Stimulated activated naive CD8-positive, alpha-beta T cell treated with anti-CD3 and anti-CD28 coated beads, Interleukin-15, Interleukin-2, amounts not matched to agents 100 U/mL and 50 U/mL, for 24 hours (primary cell): ENCODE measurements at regions not wholly inside any gene's neighbourhood (a gene's known extent, or its start where the extent isn't known, plus 50 kb on each side); places are given as distances from the start of the nearest gene placed in this dataset.
A peak's percentile ranks its signal among the peaks of the same experiment; 100 is the strongest.
"Not testable (repeated sequence)": the region's sequence is repeated elsewhere in the genome, so short reads cannot be mapped to it uniquely, and the experiment has no call there.

ENCODE experiments used
- ATAC-seq: fragments of 150-1000 bp; cut with Tn5 transposase; one replicate; pipeline ENCODE4 v1.10.0; 2021
- DNase-seq: peaks from one replicate; pipeline ENCODE4 v3.0.0; 2021

DNA sequence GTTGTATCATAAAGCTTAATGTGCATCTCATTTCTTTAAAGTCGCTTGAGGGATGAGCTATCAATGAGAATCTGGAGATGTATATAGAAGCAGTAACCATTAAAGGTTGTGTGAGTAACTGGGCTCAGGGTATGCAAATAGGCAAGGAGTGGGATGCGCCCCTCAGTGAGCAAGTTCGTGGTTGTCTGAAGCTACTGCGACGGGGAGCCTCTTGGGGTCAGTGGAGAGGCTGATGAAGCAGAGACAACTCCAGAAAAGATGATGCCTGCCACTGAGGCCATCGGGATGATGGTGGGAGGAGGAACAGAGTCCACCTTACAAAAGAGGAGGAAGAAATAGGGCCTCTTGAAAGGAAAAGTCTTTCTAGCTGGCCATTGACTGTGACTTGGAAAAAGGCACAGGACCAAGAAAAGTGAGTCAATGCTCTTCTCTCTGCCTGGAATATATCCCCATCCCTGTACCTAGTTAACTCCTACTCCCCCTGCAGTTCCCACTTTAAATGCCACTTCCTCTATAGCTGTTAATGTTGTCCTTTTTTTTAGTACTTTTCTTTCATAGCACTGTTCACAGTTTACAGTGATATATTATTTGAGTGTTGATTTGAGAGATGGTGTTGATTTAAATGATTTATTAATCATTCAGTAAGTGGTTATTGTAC is 51.4 kb upstream of the LSM6 start:
- ATAC-seq (peak; percentile 95), DNase-seq (peak; percentile 31)

GRCh38 chr4:146123231-146123630 is 52.3 kb upstream of the LSM6 start:
- no peak for DNase-seq
- no peak for ATAC-seq

DNA sequence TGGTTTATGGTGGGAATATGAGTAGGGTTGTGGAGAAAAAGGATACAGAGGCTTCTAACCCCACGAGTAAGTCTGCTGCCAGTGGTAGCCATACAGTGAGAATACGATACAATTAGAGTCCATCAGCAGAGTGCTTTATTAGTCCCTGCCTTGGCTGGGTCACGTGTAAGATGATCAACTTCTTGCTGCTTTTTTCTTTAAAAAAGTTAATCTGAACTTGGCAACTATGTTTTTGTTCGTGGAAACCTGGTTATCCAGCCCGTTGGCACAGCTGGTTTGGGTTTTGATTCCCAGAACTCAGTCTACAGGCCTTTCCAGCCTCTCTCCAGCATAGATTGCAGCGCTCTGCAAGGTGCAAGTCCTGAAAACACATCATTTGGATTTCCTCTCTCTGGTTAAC is 53.1 kb upstream of the LSM6 start:
- no peak for ATAC-seq

DNA sequence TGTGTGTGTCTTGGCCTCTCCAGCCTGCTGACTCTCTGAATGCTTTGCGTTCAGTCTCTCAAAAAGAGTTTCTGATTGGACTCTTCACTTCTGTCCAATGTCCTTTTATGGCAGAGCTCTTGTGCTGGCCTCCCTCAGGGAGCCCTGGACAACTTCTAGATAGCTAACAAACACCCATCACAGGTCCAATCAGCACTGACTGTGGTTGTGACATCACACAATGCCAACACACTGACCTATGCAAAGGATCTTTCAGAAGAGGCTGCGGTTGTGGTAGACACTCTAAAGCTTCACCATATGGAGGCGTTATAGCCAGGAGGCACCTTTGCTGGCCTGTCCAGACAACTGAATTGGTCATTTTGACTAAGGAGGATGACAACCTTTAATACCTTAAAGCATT is 53.8 kb upstream of the LSM6 start:
- DNase-seq (no peak), ATAC-seq (no peak)

More for the DNA sequence above, 53.1 kb upstream of the LSM6 start:
- DNase-seq: no peak

DNA sequence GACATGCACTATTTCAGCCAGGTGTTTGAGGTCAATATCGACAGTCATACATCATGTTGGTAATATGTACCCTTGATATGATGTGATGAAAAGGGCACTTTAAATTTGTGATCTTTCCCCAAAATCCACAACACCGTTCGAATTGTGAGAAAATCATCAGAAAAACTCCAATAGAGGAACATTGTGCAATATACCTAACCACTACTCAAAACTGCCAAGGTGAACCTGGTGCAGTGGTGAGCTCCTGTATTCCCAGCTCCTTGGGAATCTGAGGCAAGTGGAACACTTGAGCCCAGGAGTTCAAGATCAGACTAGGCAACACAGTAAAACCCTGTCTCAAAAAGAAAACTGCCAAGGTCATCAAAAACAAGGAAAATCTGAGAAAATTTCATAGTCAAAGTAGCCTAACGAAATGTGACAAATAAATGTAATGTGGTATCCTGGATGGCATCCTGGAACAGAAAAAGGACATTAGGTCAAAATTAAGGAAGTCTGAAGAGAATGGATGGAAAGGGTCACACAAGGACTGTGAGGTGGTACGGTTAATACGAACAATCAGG is 55.6 kb upstream of the LSM6 start:
- no peak for ATAC-seq
- no peak for DNase-seq

- ATAC-seq (no peak), DNase-seq (no peak)
Observed at GRCh38 chr4:146114066-146114465, 61.5 kb upstream of the LSM6 start.

DNA sequence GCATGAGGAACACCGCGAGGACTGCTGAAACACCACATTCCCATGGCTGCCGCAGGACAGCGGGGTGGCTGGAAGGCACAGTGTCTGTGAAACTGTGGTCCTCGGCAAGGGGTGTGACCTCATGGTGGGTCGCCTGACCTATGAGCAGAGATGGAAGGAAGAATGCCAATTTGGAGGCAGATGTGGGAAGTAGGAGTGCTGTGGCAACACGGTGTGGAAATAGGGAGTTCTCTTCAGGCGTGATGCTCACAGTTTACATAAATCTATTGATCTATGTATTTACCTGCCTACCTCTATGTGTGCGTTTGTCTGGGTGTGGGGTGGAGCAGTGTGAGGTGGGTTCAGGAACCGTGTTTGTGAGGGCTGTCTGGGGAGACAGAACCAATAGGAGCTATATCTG is 62.3 kb upstream of the LSM6 start:
- no peak for DNase-seq
- no peak for ATAC-seq

DNA sequence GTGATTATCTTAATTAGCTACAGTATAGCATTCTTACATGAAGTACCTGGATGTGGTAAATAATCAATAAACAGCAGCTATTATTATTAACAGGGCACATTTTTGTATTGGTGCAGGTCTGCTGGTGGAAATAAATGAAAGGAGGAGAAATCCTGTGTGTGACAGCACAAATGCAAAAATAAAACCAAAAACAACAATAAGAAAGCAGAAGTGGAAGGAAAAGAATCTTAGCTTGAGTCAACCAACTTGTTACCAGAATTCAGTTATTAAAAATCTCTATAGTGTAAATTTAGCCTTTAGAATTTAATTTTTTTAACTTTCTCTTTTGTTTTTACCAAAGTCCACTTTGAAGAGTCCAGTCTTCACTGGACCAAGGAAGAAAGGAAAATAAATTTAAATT is 63.1 kb upstream of the LSM6 start:
- ATAC-seq: no peak

DNA sequence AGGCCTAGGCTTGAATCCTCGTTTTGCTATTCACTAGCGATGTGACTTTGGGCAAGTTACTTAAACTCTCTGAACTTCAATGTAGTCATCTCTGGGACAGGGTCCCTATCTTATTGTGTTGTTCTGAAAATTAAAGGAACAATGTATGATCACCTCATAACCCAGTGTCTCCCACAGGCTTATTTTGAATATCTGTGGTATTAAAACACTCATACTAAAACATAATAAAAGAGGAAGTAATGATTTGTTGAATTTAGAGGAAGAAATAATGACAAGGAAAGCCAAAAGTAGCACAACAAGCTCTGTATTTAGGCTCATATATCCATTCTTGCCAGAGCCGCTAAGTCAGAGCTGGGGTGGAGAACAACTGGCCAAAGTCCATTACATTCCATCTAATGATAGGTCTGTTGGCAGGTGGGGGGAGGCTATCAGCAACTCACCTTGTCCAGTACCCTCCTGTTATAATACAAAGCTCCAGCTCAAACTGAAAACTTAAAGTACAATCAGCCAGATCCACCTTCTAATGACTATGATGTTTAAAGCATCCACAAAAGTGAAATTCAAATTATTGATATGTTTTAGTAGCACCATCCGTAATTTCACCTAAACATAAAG is 64.5 kb upstream of the LSM6 start:
- ATAC-seq: no peak
- DNase-seq: no peak

More for the DNA sequence above, 63.1 kb upstream of the LSM6 start:
- DNase-seq: no peak

DNA sequence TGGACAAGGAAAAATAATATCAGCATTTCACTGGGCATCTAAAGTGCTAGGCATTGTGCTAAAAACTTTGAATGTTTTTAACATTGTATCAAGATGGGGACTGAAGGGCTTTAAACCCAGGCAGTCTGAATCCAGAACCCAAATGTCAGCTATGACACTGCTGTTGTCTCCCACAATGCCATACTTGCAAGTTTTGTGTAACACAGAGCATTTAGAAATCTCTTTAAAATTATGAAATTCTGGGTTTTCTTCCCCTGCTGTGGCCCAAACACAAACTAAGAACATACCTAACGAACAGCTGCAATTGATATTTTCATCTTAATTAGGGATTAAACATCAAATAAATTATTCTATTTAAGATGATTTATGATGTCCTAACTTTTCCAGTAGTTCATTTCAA is 66.8 kb upstream of the LSM6 start:
- DNase-seq (no peak), ATAC-seq (no peak)

DNA sequence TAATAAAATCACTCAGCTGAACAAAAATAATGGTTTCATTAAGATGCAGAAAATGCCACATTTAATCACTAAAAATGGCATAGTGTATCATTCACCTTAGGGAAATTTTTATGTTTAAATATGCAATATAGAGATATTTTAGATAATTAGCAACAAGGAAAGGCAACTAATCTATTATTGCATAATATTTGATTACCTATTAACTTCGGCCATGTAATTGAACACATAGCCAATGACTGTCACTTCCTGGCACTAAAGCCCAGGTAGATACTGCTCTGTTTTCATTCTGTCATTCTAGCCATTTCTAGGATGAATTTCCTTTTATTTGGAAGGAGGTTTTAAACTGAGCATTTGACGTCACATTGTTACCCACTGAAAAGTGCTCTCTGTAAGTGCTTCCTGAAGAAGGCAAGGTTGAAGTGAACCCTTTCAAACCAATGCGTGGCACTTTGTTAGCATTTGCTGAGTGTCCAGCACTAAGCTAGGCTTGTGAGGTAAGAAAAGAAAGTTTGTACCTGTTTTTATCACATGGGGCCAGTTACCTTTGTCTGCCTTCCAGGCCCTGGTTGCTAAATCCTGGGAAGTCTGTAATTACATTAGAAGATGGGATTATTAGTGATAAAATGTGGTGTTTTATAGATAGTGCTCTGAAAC is 67.8 kb upstream of the LSM6 start:
- ATAC-seq (no peak), DNase-seq (no peak)

GRCh38 chr4:146105464-146105863 is 70.1 kb upstream of the LSM6 start:
- DNase-seq (no peak), ATAC-seq (no peak)

DNA sequence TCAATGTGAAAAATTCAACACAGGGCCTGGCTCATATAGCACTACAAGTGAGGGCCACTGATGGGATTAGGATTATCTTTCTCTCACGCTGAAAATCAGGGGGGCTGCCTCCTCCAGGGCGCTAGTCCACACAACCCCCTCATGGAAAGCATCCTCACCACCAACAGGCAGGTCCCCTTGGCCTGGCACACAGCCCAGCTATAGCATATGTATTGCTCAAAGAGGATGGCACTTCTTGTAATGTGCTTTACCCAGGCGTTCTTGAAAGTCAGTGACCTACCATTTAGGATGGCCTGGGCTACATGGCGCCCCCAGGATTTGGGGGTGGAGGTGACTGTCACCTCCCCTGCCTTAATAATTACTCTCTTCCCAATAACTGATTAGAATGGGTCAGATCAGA is 71.0 kb upstream of the LSM6 start:
- DNase-seq (no peak), ATAC-seq (no peak)

GRCh38 chr4:146104052-146104451 is 71.5 kb upstream of the LSM6 start:
- not testable (repeated sequence) for DNase-seq, ATAC-seq

GRCh38 chr4:146099585-146099984 is 75.9 kb upstream of the LSM6 start:
- ATAC-seq: no peak
- no peak for DNase-seq

DNA sequence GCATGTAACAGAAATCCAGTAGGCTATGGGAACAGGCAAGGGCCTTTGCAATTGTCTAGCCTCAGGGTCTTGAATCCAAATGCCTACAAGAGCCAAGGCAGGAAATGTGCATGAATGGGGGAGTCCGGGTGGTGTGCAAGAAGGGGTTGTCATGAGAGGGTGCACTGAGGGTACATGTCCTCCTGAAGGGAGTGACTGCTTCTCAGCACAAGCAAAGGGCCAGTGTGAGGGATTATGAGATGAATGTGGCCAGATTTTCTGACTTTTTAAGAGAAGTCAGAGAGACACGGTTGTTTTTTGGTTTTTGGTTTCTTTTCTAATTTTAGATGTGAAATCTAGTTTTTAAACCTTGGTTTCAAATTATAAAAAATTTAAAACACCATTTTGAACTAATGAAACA is 76.5 kb upstream of the LSM6 start:
- DNase-seq (no peak), ATAC-seq (no peak)

- no peak for DNase-seq
- no peak for ATAC-seq
Observed at GRCh38 chr4:146098397-146098796, 77.1 kb upstream of the LSM6 start.

DNA sequence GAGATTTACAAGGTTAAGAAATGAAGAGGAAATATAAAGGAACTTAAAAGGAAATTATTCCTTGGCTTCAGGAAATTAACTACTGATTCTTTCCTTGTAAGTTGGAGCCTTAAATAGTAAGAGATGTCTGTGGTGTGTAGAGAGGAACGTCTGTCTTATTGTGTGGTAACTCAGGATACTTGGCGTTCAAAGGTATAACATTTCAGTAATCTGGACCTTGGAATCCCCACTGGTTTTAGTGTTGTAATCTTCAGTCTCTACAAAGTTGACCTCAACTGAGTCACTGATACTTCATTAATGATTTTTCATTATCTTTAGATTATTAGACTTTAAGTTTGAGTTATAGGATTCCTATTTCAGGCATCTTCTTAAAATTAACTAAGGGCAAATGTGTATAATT is 79.1 kb upstream of the LSM6 start:
- ATAC-seq (no peak), DNase-seq (no peak)

- ATAC-seq (no peak), DNase-seq (no peak)
Observed at GRCh38 chr4:146095860-146096259, 79.7 kb upstream of the LSM6 start.

- peak; percentile 34 for DNase-seq
- ATAC-seq: no peak
Observed at GRCh38 chr4:146095091-146095690, 80.3 kb upstream of the LSM6 start.

DNA sequence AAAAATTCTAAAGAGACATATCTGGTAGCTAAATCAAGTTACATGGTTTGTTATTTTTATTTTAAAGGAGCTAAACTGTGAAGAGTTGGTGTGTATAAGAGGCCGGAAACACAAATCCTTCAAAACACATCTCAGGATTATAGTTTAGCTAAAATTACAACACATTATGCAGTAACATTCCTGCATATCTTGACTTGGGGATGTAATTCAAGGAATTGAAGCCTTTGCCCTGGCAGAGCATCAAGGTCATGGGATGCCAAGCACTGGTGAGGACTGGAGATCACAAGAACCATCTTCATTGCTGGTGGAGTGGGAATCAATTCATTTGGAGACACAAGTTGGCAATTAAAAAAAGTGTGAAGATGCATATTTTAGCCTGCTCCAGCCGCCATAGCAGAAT is 86.8 kb upstream of the LSM6 start:
- DNase-seq (no peak), ATAC-seq (no peak)

GRCh38 chr4:146087856-146088255 is 87.7 kb upstream of the LSM6 start:
- ATAC-seq (no peak), DNase-seq (no peak)

GRCh38 chr4:146076081-146076480 is 99.4 kb upstream of the LSM6 start:
- DNase-seq: no peak
- ATAC-seq: no peak
